Cardiac muscle cell (in vitro differentiated cells and primary cell): ENCODE measurements at regions not wholly inside any gene's neighbourhood (a gene's known extent, or its start where the extent isn't known, plus 50 kb on each side); places are given as distances from the start of the nearest gene placed in this dataset.

Experiments used
- DNase-seq, 2 donors: peaks; one replicate each; pipeline versions ENCODE4 v3.0.0 to v3.0.0-alpha.2; 2010 to 2017; ENCODE audit warnings: low read depth in 1 of 2, low spot score in 1 of 2
- H3K27ac ChIP-seq: fragments of 200-600 bp; sonication (generic); 2 replicates; pipeline ENCODE4 v1.5.1; 2016
- H3K27me3 ChIP-seq: fragments of 200-600 bp; sonication (generic); 2 replicates; pipeline ENCODE4 v1.6.0; 2016; ENCODE audit warnings: control low read depth
- H3K36me3 ChIP-seq: fragments of 200-600 bp; sonication (generic); 2 replicates; pipeline ENCODE4 v1.5.1; 2016; ENCODE audit warnings: control low read depth
- H3K4me1 ChIP-seq: fragments of 200-600 bp; sonication (generic); 2 replicates; pipeline ENCODE4 v1.8.1; 2017; ENCODE audit warnings: low read depth, mild to moderate bottlenecking, mixed run types
- H3K4me3 ChIP-seq: fragments of 200-600 bp; sonication (generic); 2 replicates; pipeline ENCODE4 v1.5.1; 2016; ENCODE audit warnings: mild to moderate bottlenecking
- H3K9me3 ChIP-seq: fragments of 200-600 bp; sonication (generic); 2 replicates; pipeline ENCODE4 v1.5.1; 2017; ENCODE audit warnings: low read depth, mild to moderate bottlenecking, control low read depth
- TF ChIP-seq, protein P1 (sequence below): IDR thresholded peaks from 2 replicates; pipeline ENCODE4 v1.5.1; 2012; ENCODE audit warnings: low read depth, mild to moderate bottlenecking, low read length

DNA sequence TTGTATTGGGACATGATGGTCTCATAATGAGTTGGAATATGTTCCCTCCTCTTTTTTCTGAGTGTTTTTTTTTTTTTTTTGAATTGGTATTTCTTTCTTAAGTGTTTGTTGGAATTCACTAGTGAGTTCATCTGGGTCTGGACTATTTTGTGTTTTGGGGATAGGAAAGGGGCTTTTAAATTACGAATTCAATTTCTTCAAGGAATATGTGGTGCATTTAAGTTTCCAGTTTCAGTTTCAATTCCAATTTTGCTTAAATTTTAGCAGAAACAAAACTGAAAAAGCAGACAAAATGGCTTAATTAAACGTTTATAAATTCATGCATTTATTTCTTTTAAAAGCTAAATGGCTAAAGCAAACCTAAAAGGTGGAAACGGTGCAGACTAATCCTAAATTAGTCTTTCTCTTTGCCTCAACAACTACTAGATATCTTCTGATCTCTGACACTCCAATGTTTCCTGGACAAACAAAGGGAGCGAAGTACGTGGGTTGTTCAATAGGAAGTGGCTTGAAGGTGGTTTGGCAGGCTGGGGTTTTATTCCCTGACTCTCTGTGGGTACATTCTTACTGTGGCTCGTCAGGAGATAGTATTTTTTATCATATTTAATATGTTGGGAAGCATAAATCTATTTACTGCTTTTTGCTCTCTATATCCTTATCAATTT lies 50.0 kb upstream of the CORO2B start:
- H3K9me3 ChIP-seq, result no peaks in the 10 kb centered on the region
- TF ChIP-seq, protein P1, sequence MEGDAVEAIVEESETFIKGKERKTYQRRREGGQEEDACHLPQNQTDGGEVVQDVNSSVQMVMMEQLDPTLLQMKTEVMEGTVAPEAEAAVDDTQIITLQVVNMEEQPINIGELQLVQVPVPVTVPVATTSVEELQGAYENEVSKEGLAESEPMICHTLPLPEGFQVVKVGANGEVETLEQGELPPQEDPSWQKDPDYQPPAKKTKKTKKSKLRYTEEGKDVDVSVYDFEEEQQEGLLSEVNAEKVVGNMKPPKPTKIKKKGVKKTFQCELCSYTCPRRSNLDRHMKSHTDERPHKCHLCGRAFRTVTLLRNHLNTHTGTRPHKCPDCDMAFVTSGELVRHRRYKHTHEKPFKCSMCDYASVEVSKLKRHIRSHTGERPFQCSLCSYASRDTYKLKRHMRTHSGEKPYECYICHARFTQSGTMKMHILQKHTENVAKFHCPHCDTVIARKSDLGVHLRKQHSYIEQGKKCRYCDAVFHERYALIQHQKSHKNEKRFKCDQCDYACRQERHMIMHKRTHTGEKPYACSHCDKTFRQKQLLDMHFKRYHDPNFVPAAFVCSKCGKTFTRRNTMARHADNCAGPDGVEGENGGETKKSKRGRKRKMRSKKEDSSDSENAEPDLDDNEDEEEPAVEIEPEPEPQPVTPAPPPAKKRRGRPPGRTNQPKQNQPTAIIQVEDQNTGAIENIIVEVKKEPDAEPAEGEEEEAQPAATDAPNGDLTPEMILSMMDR, result no peak
- DNase-seq, result peak in 1 of 2 donors; percentile 89
- no peaks in the 10 kb centered on the region for H3K4me1 ChIP-seq
- H3K4me3 ChIP-seq, result no peak overlapping the region
- no peaks in the 10 kb centered on the region for H3K27me3 ChIP-seq
- no peak overlapping the region for H3K27ac ChIP-seq
- H3K36me3 ChIP-seq, result no peaks in the 10 kb centered on the region
